ENCODE measurements at regions not wholly inside any gene's neighbourhood (a gene's known extent, or its start where the extent isn't known, plus 50 kb on each side); places are given as distances from the start of the nearest gene placed in this dataset.

DNA sequence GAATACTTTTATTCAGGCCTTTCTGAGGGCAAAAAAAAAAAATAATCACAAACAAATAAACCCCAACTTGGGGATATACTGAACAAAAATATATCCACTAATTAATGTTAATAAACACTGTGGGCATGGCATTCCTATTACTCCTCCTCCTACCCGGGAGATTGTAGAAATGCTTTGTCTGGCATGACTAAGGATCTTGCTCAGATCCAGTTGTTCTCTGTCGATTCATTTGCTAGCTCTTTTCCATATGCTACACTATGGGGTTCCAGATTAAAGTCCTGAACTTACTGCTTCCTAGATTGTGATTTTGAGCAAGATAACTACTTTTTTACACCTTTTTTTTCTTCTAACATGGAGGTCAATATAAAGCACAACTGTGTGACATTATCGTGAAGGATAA is 102.2 kb upstream of the PRR16 start:
- TF ChIP-seq, protein P1, sequence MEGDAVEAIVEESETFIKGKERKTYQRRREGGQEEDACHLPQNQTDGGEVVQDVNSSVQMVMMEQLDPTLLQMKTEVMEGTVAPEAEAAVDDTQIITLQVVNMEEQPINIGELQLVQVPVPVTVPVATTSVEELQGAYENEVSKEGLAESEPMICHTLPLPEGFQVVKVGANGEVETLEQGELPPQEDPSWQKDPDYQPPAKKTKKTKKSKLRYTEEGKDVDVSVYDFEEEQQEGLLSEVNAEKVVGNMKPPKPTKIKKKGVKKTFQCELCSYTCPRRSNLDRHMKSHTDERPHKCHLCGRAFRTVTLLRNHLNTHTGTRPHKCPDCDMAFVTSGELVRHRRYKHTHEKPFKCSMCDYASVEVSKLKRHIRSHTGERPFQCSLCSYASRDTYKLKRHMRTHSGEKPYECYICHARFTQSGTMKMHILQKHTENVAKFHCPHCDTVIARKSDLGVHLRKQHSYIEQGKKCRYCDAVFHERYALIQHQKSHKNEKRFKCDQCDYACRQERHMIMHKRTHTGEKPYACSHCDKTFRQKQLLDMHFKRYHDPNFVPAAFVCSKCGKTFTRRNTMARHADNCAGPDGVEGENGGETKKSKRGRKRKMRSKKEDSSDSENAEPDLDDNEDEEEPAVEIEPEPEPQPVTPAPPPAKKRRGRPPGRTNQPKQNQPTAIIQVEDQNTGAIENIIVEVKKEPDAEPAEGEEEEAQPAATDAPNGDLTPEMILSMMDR (tag by site-specific recombination; IDR thresholded peaks at IDR 0.05): no peak
- TF ChIP-seq ZNF335 (tag by site-specific recombination; conservative IDR thresholded peaks at IDR 0.05) (no peak), HOXC10 (CRISPR knock-in tag; IDR thresholded peaks at IDR 0.05) (no peak), ZNF423 (tag by site-specific recombination; IDR thresholded peaks at IDR 0.05) (no peak), ZNF670 (tag by site-specific recombination; IDR thresholded peaks at IDR 0.05; ENCODE audit: low read depth) (no peak), ZNF404 (tag by site-specific recombination; IDR thresholded peaks at IDR 0.05) (no peak), ZBTB1 (tag by site-specific recombination; IDR thresholded peaks at IDR 0.05) (no peak), ZNF76 (tag by site-specific recombination; IDR thresholded peaks at IDR 0.05; ENCODE audit: borderline replicate concordance, low read depth) (no peak), SETDB1 (IDR thresholded peaks at IDR 0.05; ENCODE audit: insufficient read length, low read length) (no peak)
- TF ChIP-seq, protein P2, sequence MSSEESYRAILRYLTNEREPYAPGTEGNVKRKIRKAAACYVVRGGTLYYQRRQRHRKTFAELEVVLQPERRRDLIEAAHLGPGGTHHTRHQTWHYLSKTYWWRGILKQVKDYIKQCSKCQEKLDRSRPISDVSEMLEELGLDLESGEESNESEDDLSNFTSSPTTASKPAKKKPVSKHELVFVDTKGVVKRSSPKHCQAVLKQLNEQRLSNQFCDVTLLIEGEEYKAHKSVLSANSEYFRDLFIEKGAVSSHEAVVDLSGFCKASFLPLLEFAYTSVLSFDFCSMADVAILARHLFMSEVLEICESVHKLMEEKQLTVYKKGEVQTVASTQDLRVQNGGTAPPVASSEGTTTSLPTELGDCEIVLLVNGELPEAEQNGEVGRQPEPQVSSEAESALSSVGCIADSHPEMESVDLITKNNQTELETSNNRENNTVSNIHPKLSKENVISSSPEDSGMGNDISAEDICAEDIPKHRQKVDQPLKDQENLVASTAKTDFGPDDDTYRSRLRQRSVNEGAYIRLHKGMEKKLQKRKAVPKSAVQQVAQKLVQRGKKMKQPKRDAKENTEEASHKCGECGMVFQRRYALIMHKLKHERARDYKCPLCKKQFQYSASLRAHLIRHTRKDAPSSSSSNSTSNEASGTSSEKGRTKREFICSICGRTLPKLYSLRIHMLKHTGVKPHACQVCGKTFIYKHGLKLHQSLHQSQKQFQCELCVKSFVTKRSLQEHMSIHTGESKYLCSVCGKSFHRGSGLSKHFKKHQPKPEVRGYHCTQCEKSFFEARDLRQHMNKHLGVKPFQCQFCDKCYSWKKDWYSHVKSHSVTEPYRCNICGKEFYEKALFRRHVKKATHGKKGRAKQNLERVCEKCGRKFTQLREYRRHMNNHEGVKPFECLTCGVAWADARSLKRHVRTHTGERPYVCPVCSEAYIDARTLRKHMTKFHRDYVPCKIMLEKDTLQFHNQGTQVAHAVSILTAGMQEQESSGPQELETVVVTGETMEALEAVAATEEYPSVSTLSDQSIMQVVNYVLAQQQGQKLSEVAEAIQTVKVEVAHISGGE (tag by site-specific recombination; conservative IDR thresholded peaks at IDR 0.05; ENCODE audit: low read depth): no peak
- TF ChIP-seq, protein P3, sequence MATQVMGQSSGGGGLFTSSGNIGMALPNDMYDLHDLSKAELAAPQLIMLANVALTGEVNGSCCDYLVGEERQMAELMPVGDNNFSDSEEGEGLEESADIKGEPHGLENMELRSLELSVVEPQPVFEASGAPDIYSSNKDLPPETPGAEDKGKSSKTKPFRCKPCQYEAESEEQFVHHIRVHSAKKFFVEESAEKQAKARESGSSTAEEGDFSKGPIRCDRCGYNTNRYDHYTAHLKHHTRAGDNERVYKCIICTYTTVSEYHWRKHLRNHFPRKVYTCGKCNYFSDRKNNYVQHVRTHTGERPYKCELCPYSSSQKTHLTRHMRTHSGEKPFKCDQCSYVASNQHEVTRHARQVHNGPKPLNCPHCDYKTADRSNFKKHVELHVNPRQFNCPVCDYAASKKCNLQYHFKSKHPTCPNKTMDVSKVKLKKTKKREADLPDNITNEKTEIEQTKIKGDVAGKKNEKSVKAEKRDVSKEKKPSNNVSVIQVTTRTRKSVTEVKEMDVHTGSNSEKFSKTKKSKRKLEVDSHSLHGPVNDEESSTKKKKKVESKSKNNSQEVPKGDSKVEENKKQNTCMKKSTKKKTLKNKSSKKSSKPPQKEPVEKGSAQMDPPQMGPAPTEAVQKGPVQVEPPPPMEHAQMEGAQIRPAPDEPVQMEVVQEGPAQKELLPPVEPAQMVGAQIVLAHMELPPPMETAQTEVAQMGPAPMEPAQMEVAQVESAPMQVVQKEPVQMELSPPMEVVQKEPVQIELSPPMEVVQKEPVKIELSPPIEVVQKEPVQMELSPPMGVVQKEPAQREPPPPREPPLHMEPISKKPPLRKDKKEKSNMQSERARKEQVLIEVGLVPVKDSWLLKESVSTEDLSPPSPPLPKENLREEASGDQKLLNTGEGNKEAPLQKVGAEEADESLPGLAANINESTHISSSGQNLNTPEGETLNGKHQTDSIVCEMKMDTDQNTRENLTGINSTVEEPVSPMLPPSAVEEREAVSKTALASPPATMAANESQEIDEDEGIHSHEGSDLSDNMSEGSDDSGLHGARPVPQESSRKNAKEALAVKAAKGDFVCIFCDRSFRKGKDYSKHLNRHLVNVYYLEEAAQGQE (tag by site-specific recombination; IDR thresholded peaks at IDR 0.05): no peak
- TF ChIP-seq, protein P4, sequence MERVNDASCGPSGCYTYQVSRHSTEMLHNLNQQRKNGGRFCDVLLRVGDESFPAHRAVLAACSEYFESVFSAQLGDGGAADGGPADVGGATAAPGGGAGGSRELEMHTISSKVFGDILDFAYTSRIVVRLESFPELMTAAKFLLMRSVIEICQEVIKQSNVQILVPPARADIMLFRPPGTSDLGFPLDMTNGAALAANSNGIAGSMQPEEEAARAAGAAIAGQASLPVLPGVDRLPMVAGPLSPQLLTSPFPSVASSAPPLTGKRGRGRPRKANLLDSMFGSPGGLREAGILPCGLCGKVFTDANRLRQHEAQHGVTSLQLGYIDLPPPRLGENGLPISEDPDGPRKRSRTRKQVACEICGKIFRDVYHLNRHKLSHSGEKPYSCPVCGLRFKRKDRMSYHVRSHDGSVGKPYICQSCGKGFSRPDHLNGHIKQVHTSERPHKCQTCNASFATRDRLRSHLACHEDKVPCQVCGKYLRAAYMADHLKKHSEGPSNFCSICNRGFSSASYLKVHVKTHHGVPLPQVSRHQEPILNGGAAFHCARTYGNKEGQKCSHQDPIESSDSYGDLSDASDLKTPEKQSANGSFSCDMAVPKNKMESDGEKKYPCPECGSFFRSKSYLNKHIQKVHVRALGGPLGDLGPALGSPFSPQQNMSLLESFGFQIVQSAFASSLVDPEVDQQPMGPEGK (tag by site-specific recombination; IDR thresholded peaks at IDR 0.05): no peak
- TF ChIP-seq, protein P5, sequence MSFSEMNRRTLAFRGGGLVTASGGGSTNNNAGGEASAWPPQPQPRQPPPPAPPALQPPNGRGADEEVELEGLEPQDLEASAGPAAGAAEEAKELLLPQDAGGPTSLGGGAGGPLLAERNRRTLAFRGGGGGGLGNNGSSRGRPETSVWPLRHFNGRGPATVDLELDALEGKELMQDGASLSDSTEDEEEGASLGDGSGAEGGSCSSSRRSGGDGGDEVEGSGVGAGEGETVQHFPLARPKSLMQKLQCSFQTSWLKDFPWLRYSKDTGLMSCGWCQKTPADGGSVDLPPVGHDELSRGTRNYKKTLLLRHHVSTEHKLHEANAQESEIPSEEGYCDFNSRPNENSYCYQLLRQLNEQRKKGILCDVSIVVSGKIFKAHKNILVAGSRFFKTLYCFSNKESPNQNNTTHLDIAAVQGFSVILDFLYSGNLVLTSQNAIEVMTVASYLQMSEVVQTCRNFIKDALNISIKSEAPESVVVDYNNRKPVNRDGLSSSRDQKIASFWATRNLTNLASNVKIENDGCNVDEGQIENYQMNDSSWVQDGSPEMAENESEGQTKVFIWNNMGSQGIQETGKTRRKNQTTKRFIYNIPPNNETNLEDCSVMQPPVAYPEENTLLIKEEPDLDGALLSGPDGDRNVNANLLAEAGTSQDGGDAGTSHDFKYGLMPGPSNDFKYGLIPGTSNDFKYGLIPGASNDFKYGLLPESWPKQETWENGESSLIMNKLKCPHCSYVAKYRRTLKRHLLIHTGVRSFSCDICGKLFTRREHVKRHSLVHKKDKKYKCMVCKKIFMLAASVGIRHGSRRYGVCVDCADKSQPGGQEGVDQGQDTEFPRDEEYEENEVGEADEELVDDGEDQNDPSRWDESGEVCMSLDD (tag by site-specific recombination; IDR thresholded peaks at IDR 0.05): no peak

All from HEK293 (cell line).